WTC11 (cell line): ENCODE measurements at regions not wholly inside any gene's neighbourhood (a gene's known extent, or its start where the extent isn't known, plus 50 kb on each side); places are given as distances from the start of the nearest gene placed in this dataset.
"Not testable (repeated sequence)": the region's sequence is repeated elsewhere in the genome, so short reads cannot be mapped to it uniquely, and the experiment has no call there.

Experiments used
- ATAC-seq: fragments of 200-7000 bp; cut with Tn5 transposase; 2 replicates; pipeline ENCODE4 v1.10.0; 2021; ENCODE audit warnings: mild to moderate bottlenecking, moderate library complexity
- CTCF ChIA-PET: fragments of 300-600 bp; sonication (Branson Sonifier 250); formaldehyde crosslinking; loops from one replicate; lab custom pipeline; 2021; ENCODE audit warnings: antibody characterized with exemption; lab: Charles Lee
- POLR2A ChIA-PET: fragments of 350-600 bp; sonication (Branson Sonifier 250); formaldehyde crosslinking; loops from one replicate; lab custom pipeline; 2021; ENCODE audit warnings: antibody characterized with exemption; lab: Charles Lee
- DNase-seq: peaks from one replicate; pipeline ENCODE4 v3.0.0; 2021; ENCODE audit warnings: low spot score
- H3K27ac Mint-ChIP-seq: 2 replicates; pipeline ENCODE4 v1.8.0; 2021; ENCODE audit warnings: mixed read lengths
- H3K27me3 Mint-ChIP-seq: 2 replicates; pipeline ENCODE4 v1.8.0; 2021; ENCODE audit warnings: low read depth, mild to moderate bottlenecking, moderate library complexity, mixed read lengths
- H3K36me3 Mint-ChIP-seq: 2 replicates; pipeline ENCODE4 v1.8.0; 2021; ENCODE audit warnings: mixed read lengths
- H3K4me1 Mint-ChIP-seq: 2 replicates; pipeline ENCODE4 v1.8.0; 2022; ENCODE audit warnings: mixed read lengths
- H3K4me3 Mint-ChIP-seq: 2 replicates; pipeline ENCODE4 v1.8.0; 2021; ENCODE audit warnings: mild to moderate bottlenecking, moderate library complexity, mixed read lengths
- H3K9me3 Mint-ChIP-seq: 2 replicates; pipeline ENCODE4 v1.8.0; 2021; ENCODE audit warnings: mixed read lengths
- AFF4 ChIP-seq: sonication (generic); formaldehyde crosslinking; IDR thresholded peaks from 2 replicates; pipeline ENCODE4 v1.8.1; 2023; ENCODE audit warnings: mild to moderate bottlenecking, missing genetic modification reagents, borderline replicate concordance
- ATF1 ChIP-seq: sonication (generic); formaldehyde crosslinking; IDR thresholded peaks from 2 replicates; pipeline ENCODE4 v1.8.1; 2023; ENCODE audit warnings: mild to moderate bottlenecking, moderate library complexity, missing genetic modification reagents
- ATF6 ChIP-seq: sonication (generic); formaldehyde crosslinking; IDR thresholded peaks from 2 replicates; pipeline ENCODE4 v1.8.1; 2023; ENCODE audit warnings: mild to moderate bottlenecking, missing genetic modification reagents
- E2F5 ChIP-seq: sonication (generic); formaldehyde crosslinking; IDR thresholded peaks from 2 replicates; pipeline ENCODE4 v1.8.1; 2022; ENCODE audit warnings: mild to moderate bottlenecking, moderate library complexity, missing genetic modification reagents
- ELF4 ChIP-seq: sonication (generic); formaldehyde crosslinking; IDR thresholded peaks from 2 replicates; pipeline ENCODE4 v1.8.1; 2022; ENCODE audit warnings: low read depth, mild to moderate bottlenecking, moderate library complexity, missing genetic modification reagents
- FOXP1 ChIP-seq: sonication (generic); formaldehyde crosslinking; IDR thresholded peaks from 2 replicates; pipeline ENCODE4 v1.8.0; 2022; ENCODE audit warnings: missing genetic modification reagents, mild to moderate bottlenecking, moderate library complexity, borderline replicate concordance
- GABPB1 ChIP-seq: sonication (generic); formaldehyde crosslinking; IDR thresholded peaks from 2 replicates; pipeline ENCODE4 v1.8.1; 2023; ENCODE audit warnings: mild to moderate bottlenecking, missing genetic modification reagents
- JAZF1 ChIP-seq: fragments of 250-450 bp; sonication (Bioruptor Pico); IDR thresholded peaks from 2 replicates; pipeline ENCODE4 v1.9.0; 2021; ENCODE audit warnings: moderate library complexity, mild to moderate bottlenecking, inconsistent platforms
- NFATC4 ChIP-seq: fragments of 250-450 bp; sonication (Bioruptor Pico); IDR thresholded peaks from 2 replicates; pipeline ENCODE4 v1.9.0; 2021; ENCODE audit warnings: mild to moderate bottlenecking
- NFE2L1 ChIP-seq: sonication (generic); formaldehyde crosslinking; IDR thresholded peaks from 2 replicates; pipeline ENCODE4 v1.8.1; 2023; ENCODE audit warnings: missing genetic modification reagents
- NR2C2 ChIP-seq: sonication (generic); formaldehyde crosslinking; IDR thresholded peaks from 2 replicates; pipeline ENCODE4 v1.8.0; 2022; ENCODE audit warnings: mild to moderate bottlenecking, missing genetic modification reagents
- OVOL2 ChIP-seq: fragments of 250-450 bp; sonication (Bioruptor Pico); IDR thresholded peaks from 2 replicates; pipeline ENCODE4 v1.9.0; 2021; ENCODE audit warnings: mild to moderate bottlenecking, borderline replicate concordance
- PRRX2 ChIP-seq: fragments of 250-450 bp; sonication (Bioruptor Pico); IDR thresholded peaks from 2 replicates; pipeline ENCODE4 v1.8.0; 2021; ENCODE audit warnings: mild to moderate bottlenecking
- RELA ChIP-seq: sonication (generic); formaldehyde crosslinking; IDR thresholded peaks from 2 replicates; pipeline ENCODE4 v1.8.1; 2022; ENCODE audit warnings: missing genetic modification reagents, mild to moderate bottlenecking, borderline replicate concordance
- TCF7 ChIP-seq: sonication (generic); formaldehyde crosslinking; IDR thresholded peaks from 2 replicates; pipeline ENCODE4 v1.8.0; 2022; ENCODE audit warnings: mild to moderate bottlenecking, low read depth, missing genetic modification reagents, moderate library complexity
- TEAD1 ChIP-seq: sonication (generic); formaldehyde crosslinking; IDR thresholded peaks from 2 replicates; pipeline ENCODE4 v1.8.0; 2022; ENCODE audit warnings: mild to moderate bottlenecking, missing genetic modification reagents
- TEAD4 ChIP-seq: sonication (generic); formaldehyde crosslinking; IDR thresholded peaks from 2 replicates; pipeline ENCODE4 v1.8.0; 2022; ENCODE audit warnings: mild to moderate bottlenecking, missing genetic modification reagents
- TP53 ChIP-seq: sonication (generic); formaldehyde crosslinking; IDR thresholded peaks from 2 replicates; pipeline ENCODE4 v1.8.1; 2023; ENCODE audit warnings: mild to moderate bottlenecking, missing genetic modification reagents
- USF2 ChIP-seq: sonication (generic); formaldehyde crosslinking; IDR thresholded peaks from 2 replicates; pipeline ENCODE4 v1.8.1; 2023; ENCODE audit warnings: mild to moderate bottlenecking, missing genetic modification reagents, moderate library complexity
- ZNF416 ChIP-seq: fragments of 250-450 bp; sonication (Bioruptor Pico); IDR thresholded peaks from 2 replicates; pipeline ENCODE4 v1.9.0; 2021; ENCODE audit warnings: mild to moderate bottlenecking, inconsistent platforms
- ZNF423 ChIP-seq: fragments of 250-450 bp; sonication (Bioruptor Pico); IDR thresholded peaks from 2 replicates; pipeline ENCODE4 v2.1.2; 2022; ENCODE audit warnings: mild to moderate bottlenecking, moderate library complexity

- no peak for TF ChIP-seq PRRX2 (CRISPR knock-in tag)
- no peak for TF ChIP-seq TEAD1 (CRISPR knock-in tag)
- TF ChIP-seq ZNF416 (CRISPR knock-in tag): no peak
Observed at GRCh38 chr17:53470626-53471025, 352.1 kb upstream of the KIF2B start (continued).

- DNase-seq: no peak
- TF ChIP-seq ELF4 (CRISPR knock-in tag) (no peak), E2F5 (CRISPR knock-in tag) (no peak), ATF1 (CRISPR knock-in tag) (no peak), RELA (CRISPR knock-in tag) (no peak), TP53 (CRISPR knock-in tag) (no peak), OVOL2 (CRISPR knock-in tag) (no peak), NFATC4 (CRISPR knock-in tag) (no peak), TCF7 (CRISPR knock-in tag) (no peak), ZNF423 (CRISPR knock-in tag) (no peak), NFE2L1 (CRISPR knock-in tag) (no peak), NR2C2 (no peak), USF2 (no peak), GABPB1 (CRISPR knock-in tag) (no peak)
- H3K9me3 Mint-ChIP-seq: peaks cover 48% of the 10 kb centered on the region
- H3K27me3 Mint-ChIP-seq: no peaks in the 10 kb centered on the region; the same call in 1 of the 2 replicates
- CTCF ChIA-PET: no interaction called here
- no peak for ATAC-seq
- H3K4me1 Mint-ChIP-seq: no peaks in the 10 kb centered on the region
- POLR2A ChIA-PET: no interaction called here
- peaks cover 42% of the 10 kb centered on the region for H3K36me3 Mint-ChIP-seq
- no peak overlapping the region for H3K27ac Mint-ChIP-seq
- no peak overlapping the region for H3K4me3 Mint-ChIP-seq
Observed at GRCh38 chr17:53466733-53467132, 356.0 kb upstream of the KIF2B start.

GRCh38 chr17:53464396-53464795, 358.3 kb upstream of the KIF2B start:
- Mint-ChIP-seq H3K36me3 (peaks cover 46% of the 10 kb centered on the region), H3K9me3 (peaks cover 45% of the 10 kb centered on the region)
- H3K27me3 Mint-ChIP-seq, H3K27ac Mint-ChIP-seq, POLR2A ChIA-PET, H3K4me3 Mint-ChIP-seq, CTCF ChIA-PET, ATAC-seq, H3K4me1 Mint-ChIP-seq, DNase-seq: not testable (repeated sequence)

GRCh38 chr17:53463363-53463762, 359.4 kb upstream of the KIF2B start:
- POLR2A ChIA-PET: interaction anchor here (0.7 kb wide), 1 partner anchor 24 kb away, joined by 3 read pairs; no protein-coding TSS in a partner anchor
- H3K4me3 Mint-ChIP-seq: no peak overlapping the region

More at GRCh38 chr17:53463363-53463762, 359.4 kb upstream of the KIF2B start:
- no peak for TF ChIP-seq ATF6 (CRISPR knock-in tag)
- no peak for TF ChIP-seq NFE2L1 (CRISPR knock-in tag)
- no peak for TF ChIP-seq FOXP1 (CRISPR knock-in tag)
- no peak for TF ChIP-seq TP53 (CRISPR knock-in tag)
- no peak for TF ChIP-seq AFF4 (CRISPR knock-in tag)
- TF ChIP-seq JAZF1: no peak
- no peak for TF ChIP-seq TEAD4 (CRISPR knock-in tag)
- TF ChIP-seq ZNF416 (CRISPR knock-in tag): no peak
- no peak for TF ChIP-seq TCF7 (CRISPR knock-in tag)
- no peak for TF ChIP-seq GABPB1 (CRISPR knock-in tag)
- no peak for TF ChIP-seq OVOL2 (CRISPR knock-in tag)
- CTCF ChIA-PET: no interaction called here
- Mint-ChIP-seq H3K9me3 (peaks cover 46% of the 10 kb centered on the region), H3K27ac (no peak overlapping the region), H3K27me3 (peaks cover 5% of the 10 kb centered on the region; the same call in 1 of the 2 replicates), H3K36me3 (peaks cover 48% of the 10 kb centered on the region), H3K4me1 (no peaks in the 10 kb centered on the region)
- DNase-seq (no peak), ATAC-seq (no peak)
